Right lobe of liver (tissue), 6 donors: ENCODE measurements at regions not wholly inside any gene's neighbourhood (a gene's known extent, or its start where the extent isn't known, plus 50 kb on each side); places are given as distances from the start of the nearest gene placed in this dataset.

Experiments
- ATAC-seq, 4 donors: fragments of 200-7000 bp; cut with Tn5 transposase; one replicate each; pipeline ENCODE4 v1.9.1; 2020; ENCODE audit warnings: mild to moderate bottlenecking in 4 of 4, moderate library complexity in 4 of 4
- DNase-seq, 3 donors: peaks; one replicate each; pipeline ENCODE4 v3.0.0-alpha.2; 2020
- H3K27ac ChIP-seq, 3 donors: fragments of 200-600 bp; one replicate each; pipeline ENCODE4 v1.8.0; 2022
- H3K27me3 ChIP-seq, 2 donors: fragments of 200-600 bp; one replicate each; pipeline ENCODE4 v1.8.0; 2022
- H3K36me3 ChIP-seq, 4 donors: fragments of 200-600 bp; sonication (generic) in 1 of 4; one replicate each; pipeline versions ENCODE4 v1.5.1 to v1.8.0; 2017 to 2022; ENCODE audit warnings: control low read depth in 1 of 4
- H3K4me1 ChIP-seq, 4 donors: fragments of 200-600 bp; sonication (generic) in 1 of 4; one replicate each; pipeline versions ENCODE4 v1.5.1 to v1.8.0; 2017 to 2022; ENCODE audit warnings: control low read depth in 1 of 4
- H3K4me3 ChIP-seq, 3 donors: fragments of 200-600 bp; one replicate each; pipeline ENCODE4 v1.8.0; 2022
- H3K9me3 ChIP-seq, 4 donors: fragments of 200-600 bp; sonication (generic) in 1 of 4; one replicate each; pipeline versions ENCODE4 v1.5.1 to v1.8.0; 2017 to 2022; ENCODE audit warnings: control low read depth in 1 of 4
- CTCF ChIP-seq, 4 donors: fragments of 200-600 bp in 3 of 4; fragments of 450-650 bp in 1 of 4; IDR thresholded peaks; one replicate each; pipeline versions ENCODE4 v1.5.1 to v1.8.0; 2016 to 2022; ENCODE audit warnings: antibody characterized with exemption in 4 of 4, mild to moderate bottlenecking in 2 of 4
- POLR2A ChIP-seq: fragments of 450-650 bp; IDR thresholded peaks from one replicate; pipeline ENCODE4 v1.6.1; 2017; ENCODE audit warnings: antibody characterized with exemption, mild to moderate bottlenecking
- WGBS: methylation state at CpG from one replicate; pipeline ENCODE4 v1.1.6; 2018; ENCODE audit warnings: low coverage, low lambda C conversion rate; ENCODE audit not compliant: insufficient coverage; ENCODE audit errors: missing lambda C conversion rate; 5-methylcytosine and 5-hydroxymethylcytosine counted together
- intact Hi-C, 2 donors: fragments of 100-400 bp; cut with DNase I; formaldehyde crosslinking; loops; one replicate each; pipeline versions ENCODE4 v1.11.2 to v1.14.1; 2022
- donor health status: DM: no; HTN: yes; CAD: no.
- donor health status: DM: no; HTN: no; CAD: no.
- donor health status: DM: no; HTN: no; CAD: no.
- donor health status: DM: no; HTN: yes; CAD: no.
- donor health status: DM: no; HTN: yes; CAD: no.

- Histone ChIP-seq H3K4me3 (no peak overlapping the region), H3K36me3 (no peaks in the 10 kb centered on the region), H3K9me3 (no peaks in the 10 kb centered on the region), H3K4me1 (peaks cover 0 to 7% (median 3%) of the 10 kb centered on the region in 4 donors), H3K27ac (no peak overlapping the region), H3K27me3 (no peaks in the 10 kb centered on the region)
- no peak for TF ChIP-seq POLR2A
- TF ChIP-seq CTCF (IDR thresholded peaks at IDR 0.05), result no peak
- intact Hi-C loops, result no loop called here
- WGBS, result 68% methylated on average over 3 of the region's 3 CpGs
- no peak for ATAC-seq
- DNase-seq, result no peak
Observed at GRCh38 chr1:229986737-229987337, 80.2 kb upstream of the GALNT2 start.

- Histone ChIP-seq H3K27me3 (no peaks in the 10 kb centered on the region), H3K4me3 (no peak overlapping the region), H3K27ac (no peak overlapping the region), H3K4me1 (peaks cover 0 to 7% (median 3%) of the 10 kb centered on the region in 4 donors), H3K36me3 (no peaks in the 10 kb centered on the region), H3K9me3 (no peaks in the 10 kb centered on the region)
- intact Hi-C loops, result no loop called here
- TF ChIP-seq CTCF (IDR thresholded peaks at IDR 0.05), result no peak
- TF ChIP-seq POLR2A, result no peak
- ATAC-seq, result no peak
- 61% methylated on average over 6 of the region's 6 CpGs for WGBS
- DNase-seq, result no peak
Observed at GRCh38 chr1:229987953-229988352, 79.1 kb upstream of the GALNT2 start.

GRCh38 chr1:229988534-229988933 lies 78.5 kb upstream of the GALNT2 start:
- ATAC-seq (no peak), DNase-seq (no peak)
- H3K27ac ChIP-seq, result no peak overlapping the region
- no peaks in the 10 kb centered on the region for H3K27me3 ChIP-seq
- 96% methylated on average over 5 of the region's 5 CpGs for WGBS
- intact Hi-C loops, result no loop called here
- TF ChIP-seq CTCF (IDR thresholded peaks at IDR 0.05) (no peak), POLR2A (no peak)
- no peak overlapping the region for H3K4me3 ChIP-seq
- H3K36me3 ChIP-seq, result no peaks in the 10 kb centered on the region
- H3K9me3 ChIP-seq, result no peaks in the 10 kb centered on the region
- peaks cover 0 to 7% (median 3%) of the 10 kb centered on the region in 4 donors for H3K4me1 ChIP-seq

- no peak for DNase-seq
- no peak for TF ChIP-seq CTCF (IDR thresholded peaks at IDR 0.05)
- TF ChIP-seq POLR2A, result no peak
- no peak for ATAC-seq
- Histone ChIP-seq H3K9me3 (no peaks in the 10 kb centered on the region), H3K27me3 (no peaks in the 10 kb centered on the region), H3K36me3 (no peaks in the 10 kb centered on the region), H3K4me1 (peaks cover 0 to 6% (median 2%) of the 10 kb centered on the region in 4 donors), H3K27ac (no peak overlapping the region), H3K4me3 (no peak overlapping the region)
- WGBS, result 59% methylated on average over 4 of the region's 4 CpGs
- intact Hi-C loops, result no loop called here
Observed at GRCh38 chr1:229989591-229990248, 77.3 kb upstream of the GALNT2 start.
